Vagina (tissue), 2 donors: ENCODE measurements at regions not wholly inside any gene's neighbourhood (a gene's known extent, or its start where the extent isn't known, plus 50 kb on each side); places are given as distances from the start of the nearest gene placed in this dataset.
"Not testable (repeated sequence)": the region's sequence is repeated elsewhere in the genome, so short reads cannot be mapped to it uniquely, and the experiment has no call there.

Experiments
- DNase-seq, 2 donors: peaks; one replicate each; pipeline ENCODE4 v3.0.0-alpha.2; 2017; ENCODE audit errors: extremely low spot score in 2 of 2
- H3K27ac ChIP-seq: fragments of 200-600 bp; sonication (generic); one replicate; pipeline ENCODE4 v1.5.1; 2019
- H3K27me3 ChIP-seq: fragments of 200-600 bp; sonication (generic); one replicate; pipeline ENCODE4 v1.5.1; 2019
- H3K36me3 ChIP-seq, 2 donors: fragments of 200-600 bp; sonication (generic); one replicate each; pipeline ENCODE4 v1.5.1; 2017 to 2019
- H3K4me1 ChIP-seq: fragments of 200-600 bp; sonication (generic); one replicate; pipeline ENCODE4 v1.5.1; 2019
- H3K4me3 ChIP-seq, 2 donors: fragments of 200-600 bp; sonication (generic); 1 replicate in 1 of 2; 2 replicates in 1 of 2; pipeline ENCODE4 v1.5.1; 2016 to 2019
- H3K9me3 ChIP-seq: fragments of 200-600 bp; sonication (generic); one replicate; pipeline ENCODE4 v1.5.1; 2019
- POLR2A ChIP-seq, 2 donors: fragments of 450-650 bp; IDR thresholded peaks; one replicate each; pipeline ENCODE4 v1.6.1; 2017; ENCODE audit warnings: antibody characterized with exemption in 2 of 2, mild to moderate bottlenecking in 2 of 2, moderate library complexity in 2 of 2
- POLR2AphosphoS5 ChIP-seq, 2 donors: sonication (generic); formaldehyde crosslinking; IDR thresholded peaks; one replicate each; pipeline ENCODE4 v1.9.0; 2017; ENCODE audit warnings: antibody characterized with exemption in 2 of 2, mild to moderate bottlenecking in 2 of 2, low read depth in 1 of 2; ENCODE audit not compliant: insufficient read depth in 1 of 2
- intact Hi-C: fragments of 100-400 bp; cut with DNase I; formaldehyde crosslinking; loops from one replicate; pipeline ENCODE4 v1.15.1; 2023
- TF ChIP-seq, protein P1 (sequence below), 3 experiments: fragments of 450-650 bp in 2 of 3; fragments of 200-600 bp in 1 of 3; sonication (generic) in 1 of 3; IDR thresholded peaks; one replicate each; pipeline ENCODE4 v1.5.1; 2017 to 2019; ENCODE audit warnings: antibody characterized with exemption in 3 of 3, mild to moderate bottlenecking in 2 of 3, moderate library complexity in 2 of 3

DNA sequence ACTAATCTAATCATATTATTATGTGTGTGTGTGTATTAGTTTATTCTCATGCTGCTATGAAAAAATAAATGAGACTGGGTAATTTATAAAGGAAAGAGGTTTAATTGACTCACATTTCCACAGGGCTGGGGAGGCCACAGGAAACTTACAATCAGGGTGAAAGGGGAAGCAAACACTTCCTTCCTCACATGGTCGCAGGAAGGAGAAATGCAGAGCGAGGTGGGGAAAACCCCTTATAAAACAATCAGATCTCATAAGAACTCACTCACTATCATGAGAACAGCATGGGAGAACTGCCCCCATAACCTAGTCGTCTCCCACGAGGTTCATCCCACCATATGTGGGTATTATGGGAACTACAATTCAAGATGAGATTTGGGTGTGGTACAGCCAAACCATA lies 190.9 kb upstream of the TAPT1 start:
- no peaks in the 10 kb centered on the region for H3K4me1 ChIP-seq
- no peak for DNase-seq
- no peak overlapping the region for H3K4me3 ChIP-seq
- no peaks in the 10 kb centered on the region for H3K9me3 ChIP-seq
- no peaks in the 10 kb centered on the region for H3K27me3 ChIP-seq
- intact Hi-C loops, result no loop called here
- no peak for TF ChIP-seq POLR2AphosphoS5 (IDR thresholded peaks at IDR 0.05; ENCODE audit: insufficient read depth in 1 of 2, low read depth in 1 of 2)
- H3K36me3 ChIP-seq, result no peaks in the 10 kb centered on the region
- H3K27ac ChIP-seq, result no peak overlapping the region

GRCh38 chr4:16416601-16417000 lies 190.3 kb upstream of the TAPT1 start:
- intact Hi-C loops, result no loop called here
- H3K4me1 ChIP-seq, result no peaks in the 10 kb centered on the region

GRCh38 chr4:16415751-16416150 lies 189.5 kb upstream of the TAPT1 start:
- Histone ChIP-seq H3K4me1 (no peaks in the 10 kb centered on the region), H3K9me3 (no peaks in the 10 kb centered on the region), H3K27ac (no peak overlapping the region), H3K4me3 (no peak overlapping the region), H3K27me3 (no peaks in the 10 kb centered on the region), H3K36me3 (no peaks in the 10 kb centered on the region)
- DNase-seq, result no peak
- intact Hi-C loops, result no loop called here
- TF ChIP-seq, protein P1, sequence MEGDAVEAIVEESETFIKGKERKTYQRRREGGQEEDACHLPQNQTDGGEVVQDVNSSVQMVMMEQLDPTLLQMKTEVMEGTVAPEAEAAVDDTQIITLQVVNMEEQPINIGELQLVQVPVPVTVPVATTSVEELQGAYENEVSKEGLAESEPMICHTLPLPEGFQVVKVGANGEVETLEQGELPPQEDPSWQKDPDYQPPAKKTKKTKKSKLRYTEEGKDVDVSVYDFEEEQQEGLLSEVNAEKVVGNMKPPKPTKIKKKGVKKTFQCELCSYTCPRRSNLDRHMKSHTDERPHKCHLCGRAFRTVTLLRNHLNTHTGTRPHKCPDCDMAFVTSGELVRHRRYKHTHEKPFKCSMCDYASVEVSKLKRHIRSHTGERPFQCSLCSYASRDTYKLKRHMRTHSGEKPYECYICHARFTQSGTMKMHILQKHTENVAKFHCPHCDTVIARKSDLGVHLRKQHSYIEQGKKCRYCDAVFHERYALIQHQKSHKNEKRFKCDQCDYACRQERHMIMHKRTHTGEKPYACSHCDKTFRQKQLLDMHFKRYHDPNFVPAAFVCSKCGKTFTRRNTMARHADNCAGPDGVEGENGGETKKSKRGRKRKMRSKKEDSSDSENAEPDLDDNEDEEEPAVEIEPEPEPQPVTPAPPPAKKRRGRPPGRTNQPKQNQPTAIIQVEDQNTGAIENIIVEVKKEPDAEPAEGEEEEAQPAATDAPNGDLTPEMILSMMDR (IDR thresholded peaks at IDR 0.05), result no peak
- TF ChIP-seq POLR2AphosphoS5 (IDR thresholded peaks at IDR 0.05; ENCODE audit: insufficient read depth in 1 of 2, low read depth in 1 of 2) (no peak), POLR2A (IDR thresholded peaks at IDR 0.05) (no peak)

More at GRCh38 chr4:16416601-16417000, 190.3 kb upstream of the TAPT1 start:
- no peak for TF ChIP-seq POLR2AphosphoS5 (IDR thresholded peaks at IDR 0.05; ENCODE audit: insufficient read depth in 1 of 2, low read depth in 1 of 2)
- no peak for TF ChIP-seq POLR2A (IDR thresholded peaks at IDR 0.05)
- TF ChIP-seq, protein P1 (IDR thresholded peaks at IDR 0.05), result no peak
- DNase-seq, result no peak
- no peak overlapping the region for H3K27ac ChIP-seq
- no peaks in the 10 kb centered on the region for H3K27me3 ChIP-seq
- H3K36me3 ChIP-seq, result no peaks in the 10 kb centered on the region
- no peaks in the 10 kb centered on the region for H3K9me3 ChIP-seq
- H3K4me3 ChIP-seq, result no peak overlapping the region

- H3K4me1 ChIP-seq, result no peaks in the 10 kb centered on the region
- H3K36me3 ChIP-seq, result no peaks in the 10 kb centered on the region
- H3K27me3 ChIP-seq, result no peaks in the 10 kb centered on the region
- no peaks in the 10 kb centered on the region for H3K9me3 ChIP-seq
- intact Hi-C loops, result no loop called here
- DNase-seq, result no peak
- H3K27ac ChIP-seq, result no peak overlapping the region
- H3K4me3 ChIP-seq, result no peak overlapping the region
- TF ChIP-seq, protein P1 (IDR thresholded peaks at IDR 0.05), result no peak
- no peak for TF ChIP-seq POLR2AphosphoS5 (IDR thresholded peaks at IDR 0.05; ENCODE audit: insufficient read depth in 1 of 2, low read depth in 1 of 2)
- no peak for TF ChIP-seq POLR2A (IDR thresholded peaks at IDR 0.05)
Observed at GRCh38 chr4:16413814-16414555, 187.7 kb upstream of the TAPT1 start.

GRCh38 chr4:16411501-16412085 lies 185.3 kb upstream of the TAPT1 start:
- Histone ChIP-seq H3K27ac (no peak overlapping the region), H3K27me3 (no peaks in the 10 kb centered on the region), H3K9me3 (no peaks in the 10 kb centered on the region), H3K4me3 (no peak overlapping the region), H3K36me3 (no peaks in the 10 kb centered on the region), H3K4me1 (no peaks in the 10 kb centered on the region)
- intact Hi-C loops, result no loop called here
- no peak for DNase-seq
- TF ChIP-seq, protein P1 (IDR thresholded peaks at IDR 0.05), result no peak
- TF ChIP-seq POLR2AphosphoS5 (IDR thresholded peaks at IDR 0.05; ENCODE audit: insufficient read depth in 1 of 2, low read depth in 1 of 2) (no peak), POLR2A (IDR thresholded peaks at IDR 0.05) (no peak)

DNA sequence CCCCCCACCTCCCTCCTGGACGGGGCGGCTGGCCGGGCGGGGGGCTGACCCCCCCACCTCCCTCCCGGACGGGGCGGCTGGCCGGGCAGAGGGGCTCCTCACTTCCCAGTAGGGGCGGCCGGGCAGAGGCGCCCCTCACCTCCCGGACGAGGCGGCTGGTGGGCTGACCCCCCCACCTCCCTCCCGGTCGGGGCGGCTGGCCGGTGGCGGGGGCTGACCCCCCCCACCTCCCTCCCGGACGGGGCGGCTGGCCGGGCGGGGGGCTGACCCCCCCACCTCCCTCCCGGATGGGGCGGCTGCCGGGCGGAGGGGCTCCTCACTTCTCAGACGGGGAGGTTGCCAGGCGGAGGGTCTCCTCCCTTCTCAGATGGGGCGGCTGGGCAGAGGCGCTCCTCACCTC lies 166.9 kb upstream of the TAPT1 start:
- H3K27ac ChIP-seq, H3K36me3 ChIP-seq, H3K4me3 ChIP-seq, DNase-seq, H3K27me3 ChIP-seq, intact Hi-C loops, H3K9me3 ChIP-seq, H3K4me1 ChIP-seq: not testable (repeated sequence)
